ENCODE measurements at regions not wholly inside any gene's neighbourhood (a gene's known extent, or its start where the extent isn't known, plus 50 kb on each side); places are given as distances from the start of the nearest gene placed in this dataset.
A peak's percentile ranks its signal among the peaks of the same experiment; 100 is the strongest.

- in situ Hi-C loops (cut with MboI) = no loop called here
- H3K9ac ChIP-seq = no peak overlapping the region
- H3K4me2 ChIP-seq (ENCODE audit: unreplicated experiment) = no peak overlapping the region
- H3K27me3 ChIP-seq (replicated peaks; ENCODE audit: insufficient read depth) = no peaks in the 10 kb centered on the region
- WGBS, 2 experiments (ENCODE audit: low coverage in 1 of 2, low lambda C conversion rate in 2 of 2, missing lambda C conversion rate in 2 of 2) = 59 to 70% methylated on average over 4 to 6 of the region's 6 CpGs
- H3K9me3 ChIP-seq (ENCODE audit: low read depth) = no peaks in the 10 kb centered on the region
- no peaks in the 10 kb centered on the region for H3K79me2 ChIP-seq (ENCODE audit: insufficient read depth)
- no peak overlapping the region for H3K4me3 ChIP-seq
- H3K4me1 ChIP-seq (ENCODE audit: insufficient read depth) = no peaks in the 10 kb centered on the region
- no peak overlapping the region for H2AFZ ChIP-seq
- H3F3A ChIP-seq (ENCODE audit: insufficient read depth) = no peaks in the 10 kb centered on the region
- no peaks in the 10 kb centered on the region for H4K20me1 ChIP-seq (ENCODE audit: insufficient read depth)
- H3K9me2 ChIP-seq (ENCODE audit: insufficient read depth) = no peaks in the 10 kb centered on the region
- no peak for DNase-seq
- TF ChIP-seq EZH2phosphoT487 (IDR thresholded peaks at IDR 0.05; ENCODE audit: insufficient read depth, low read depth) (no peak), EZH2 (IDR thresholded peaks at IDR 0.05; ENCODE audit: insufficient read depth, poor library complexity, severe bottlenecking) (no peak)
- H3K36me3 ChIP-seq (ENCODE audit: low read depth) = no peaks in the 10 kb centered on the region
- H3K27ac ChIP-seq = no peak overlapping the region
These were observed 123.6 kb upstream of the GPC1 start for GRCh38 chr2:240311821-240312220.

DNA sequence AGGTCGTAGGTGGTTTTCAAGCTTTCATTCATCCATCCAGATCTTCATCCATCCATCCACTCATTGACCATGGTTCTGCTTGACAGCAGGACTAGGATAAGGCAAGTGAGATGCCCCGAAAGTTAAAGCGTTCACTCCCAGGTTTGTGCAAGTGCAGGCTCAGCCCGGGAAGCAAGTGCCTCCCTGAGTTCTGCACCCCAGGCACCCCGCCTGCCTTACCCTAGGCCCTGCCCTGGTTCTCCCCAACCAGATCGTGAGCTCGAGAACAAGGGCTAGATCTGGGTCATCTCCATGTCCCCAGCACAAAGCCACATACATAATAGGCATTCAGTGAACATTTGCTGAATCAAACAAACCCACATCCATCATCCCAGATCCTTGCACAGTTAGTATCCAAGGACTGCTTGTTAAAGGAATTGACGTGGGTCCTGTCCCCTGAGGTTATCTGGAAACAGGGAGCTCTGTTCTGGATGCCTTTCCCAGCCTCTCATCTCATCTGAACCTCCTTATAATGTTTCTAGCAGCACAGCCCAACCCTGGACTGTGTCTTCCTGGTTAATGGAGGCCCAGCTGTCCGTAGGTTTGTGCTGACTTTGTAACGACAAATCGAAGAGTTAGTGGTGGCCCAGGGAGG is 116.1 kb upstream of the GPC1 start:
- H3K9me3 ChIP-seq (ENCODE audit: low read depth) = no peaks in the 10 kb centered on the region
- DNase-seq = no peak
- H2AFZ ChIP-seq = no peak overlapping the region
- WGBS, 2 experiments (ENCODE audit: low coverage in 1 of 2, low lambda C conversion rate in 2 of 2, missing lambda C conversion rate in 2 of 2) = 78 to 81% methylated on average over 11 of the region's 11 CpGs
- H3K27ac ChIP-seq = peak overlapping the region; percentile 71
- no peaks in the 10 kb centered on the region for H3K9me2 ChIP-seq (ENCODE audit: insufficient read depth)
- peak overlapping the region; percentile 73 for H3K9ac ChIP-seq
- H4K20me1 ChIP-seq (ENCODE audit: insufficient read depth) = no peaks in the 10 kb centered on the region
- H3K4me2 ChIP-seq (ENCODE audit: unreplicated experiment) = no peak overlapping the region
- H3F3A ChIP-seq (ENCODE audit: insufficient read depth) = peaks cover 12% of the 10 kb centered on the region
- H3K79me2 ChIP-seq (ENCODE audit: insufficient read depth) = no peaks in the 10 kb centered on the region
- TF ChIP-seq EZH2 (IDR thresholded peaks at IDR 0.05; ENCODE audit: insufficient read depth, poor library complexity, severe bottlenecking) = no peak
- no peak for TF ChIP-seq EZH2phosphoT487 (IDR thresholded peaks at IDR 0.05; ENCODE audit: insufficient read depth, low read depth)
- H3K36me3 ChIP-seq (ENCODE audit: low read depth) = no peaks in the 10 kb centered on the region
- peaks cover 17% of the 10 kb centered on the region for H3K4me1 ChIP-seq (ENCODE audit: insufficient read depth)
- no peaks in the 10 kb centered on the region for H3K27me3 ChIP-seq (replicated peaks; ENCODE audit: insufficient read depth)
- H3K4me3 ChIP-seq = no peak overlapping the region
- in situ Hi-C loops (cut with MboI) = no loop called here

DNA sequence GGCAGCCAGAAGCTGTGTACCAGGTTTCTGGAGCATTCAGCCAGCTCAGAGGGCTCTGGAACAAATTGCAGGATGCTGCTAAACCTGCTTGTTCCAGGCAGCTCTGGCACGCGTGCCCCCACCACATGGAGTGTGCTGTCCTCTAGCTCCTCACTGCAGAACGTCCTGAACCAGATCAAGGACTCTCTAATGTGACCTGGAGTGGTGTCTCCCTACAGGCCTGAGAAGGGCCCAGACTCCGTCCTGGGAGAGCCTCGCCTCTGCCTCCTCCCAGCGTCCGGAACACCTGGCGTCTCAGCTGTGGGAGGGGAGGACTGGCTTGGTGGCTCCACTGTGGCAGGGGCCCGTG is 115.6 kb upstream of the GPC1 start:
- no peaks in the 10 kb centered on the region for H3K27me3 ChIP-seq (replicated peaks; ENCODE audit: insufficient read depth)
- no peaks in the 10 kb centered on the region for H3K36me3 ChIP-seq (ENCODE audit: low read depth)
- no peak overlapping the region for H2AFZ ChIP-seq
- TF ChIP-seq EZH2 (IDR thresholded peaks at IDR 0.05; ENCODE audit: insufficient read depth, poor library complexity, severe bottlenecking) (no peak), EZH2phosphoT487 (IDR thresholded peaks at IDR 0.05; ENCODE audit: insufficient read depth, low read depth) (no peak)
- DNase-seq = peak; percentile 65
- 42 to 45% methylated on average over 6 to 9 of the region's 9 CpGs for WGBS, 2 experiments (ENCODE audit: low coverage in 1 of 2, low lambda C conversion rate in 2 of 2, missing lambda C conversion rate in 2 of 2)
- H3F3A ChIP-seq (ENCODE audit: insufficient read depth) = peaks cover 12% of the 10 kb centered on the region
- H3K4me2 ChIP-seq (ENCODE audit: unreplicated experiment) = no peak overlapping the region
- in situ Hi-C loops (cut with MboI) = no loop called here
- no peaks in the 10 kb centered on the region for H3K9me3 ChIP-seq (ENCODE audit: low read depth)
- H3K9ac ChIP-seq = peak overlapping the region; percentile 73
- H3K79me2 ChIP-seq (ENCODE audit: insufficient read depth) = no peaks in the 10 kb centered on the region
- H3K4me3 ChIP-seq = no peak overlapping the region
- no peaks in the 10 kb centered on the region for H3K9me2 ChIP-seq (ENCODE audit: insufficient read depth)
- peak overlapping the region; percentile 71 for H3K27ac ChIP-seq
- peaks cover 17% of the 10 kb centered on the region for H3K4me1 ChIP-seq (ENCODE audit: insufficient read depth)
- H4K20me1 ChIP-seq (ENCODE audit: insufficient read depth) = no peaks in the 10 kb centered on the region

DNA sequence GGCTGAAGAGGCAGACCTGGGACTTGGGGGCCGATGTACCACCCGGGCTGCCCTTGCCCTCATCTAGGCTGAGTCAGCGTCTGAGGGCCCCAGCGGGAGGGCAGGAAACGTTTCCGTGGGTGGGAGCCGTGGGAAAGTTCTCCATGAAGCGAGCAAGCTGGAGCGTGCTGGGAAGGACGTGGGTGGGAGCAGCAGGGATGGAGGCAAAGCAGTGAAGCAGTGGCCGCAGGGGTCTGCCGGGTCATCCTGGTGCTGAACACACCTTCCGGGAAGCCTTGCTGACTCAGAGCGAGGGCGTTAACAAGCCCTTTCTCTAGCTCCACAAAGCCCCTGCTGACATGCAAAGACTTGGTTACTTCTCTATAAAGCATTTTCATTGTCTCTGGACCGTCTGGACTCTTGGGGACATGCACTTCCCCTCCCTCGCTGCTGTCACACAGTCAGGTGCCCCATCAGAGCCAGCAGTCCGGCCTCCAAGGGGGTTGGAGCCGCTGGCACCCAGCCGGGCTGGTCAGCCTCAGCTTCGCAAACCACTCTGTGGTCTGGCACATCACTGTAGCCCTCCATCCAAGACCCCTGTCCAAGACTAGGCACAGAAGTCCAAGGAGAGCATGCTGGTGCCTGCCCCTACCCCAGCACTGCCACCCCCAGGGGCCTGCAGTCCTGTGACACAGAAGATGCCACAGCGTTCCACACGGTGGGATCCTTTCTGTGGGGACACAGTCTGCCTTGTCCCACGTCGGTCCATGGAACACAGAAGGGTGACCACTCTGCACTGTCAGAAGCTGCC is 115.1 kb upstream of the GPC1 start:
- H3K4me1 ChIP-seq (ENCODE audit: insufficient read depth) = peaks cover 17% of the 10 kb centered on the region
- no peaks in the 10 kb centered on the region for H4K20me1 ChIP-seq (ENCODE audit: insufficient read depth)
- H3K4me3 ChIP-seq = peak overlapping the region; percentile 42
- H3K9me2 ChIP-seq (ENCODE audit: insufficient read depth) = no peaks in the 10 kb centered on the region
- H3K9me3 ChIP-seq (ENCODE audit: low read depth) = no peaks in the 10 kb centered on the region
- H3K79me2 ChIP-seq (ENCODE audit: insufficient read depth) = no peaks in the 10 kb centered on the region
- H3K4me2 ChIP-seq (ENCODE audit: unreplicated experiment) = peak overlapping the region; percentile 64
- peaks cover 12% of the 10 kb centered on the region for H3F3A ChIP-seq (ENCODE audit: insufficient read depth)
- in situ Hi-C loops (cut with MboI) = no loop called here
- TF ChIP-seq EZH2 (IDR thresholded peaks at IDR 0.05; ENCODE audit: insufficient read depth, poor library complexity, severe bottlenecking) (no peak), EZH2phosphoT487 (IDR thresholded peaks at IDR 0.05; ENCODE audit: insufficient read depth, low read depth) (no peak)
- H3K36me3 ChIP-seq (ENCODE audit: low read depth) = no peaks in the 10 kb centered on the region
- peak overlapping the region; percentile 77 for H3K9ac ChIP-seq
- peak; percentile 98 for DNase-seq
- H2AFZ ChIP-seq = peak overlapping the region; percentile 28; the same call in 1 of the 2 replicates
- peak overlapping the region; percentile 71 for H3K27ac ChIP-seq
- H3K27me3 ChIP-seq (replicated peaks; ENCODE audit: insufficient read depth) = no peaks in the 10 kb centered on the region
- WGBS, 2 experiments (ENCODE audit: low coverage in 1 of 2, low lambda C conversion rate in 2 of 2, missing lambda C conversion rate in 2 of 2) = 8 to 9% methylated on average over 22 to 23 of the region's 25 CpGs

Measured in GM23248 (cell line).